ENCODE measurements at regions not wholly inside any gene's neighbourhood (a gene's known extent, or its start where the extent isn't known, plus 50 kb on each side); places are given as distances from the start of the nearest gene placed in this dataset.

GRCh38 chr6:109304284-109305015, 77.8 kb downstream of the CD164 start (continued):
- TF ChIP-seq ZBTB40 (IDR thresholded peaks at IDR 0.05) (peak; percentile 30; the same call in 1 of the 2 replicates), ZBTB40 (CRISPR knock-in tag; IDR thresholded peaks at IDR 0.05) (no peak), MTF1 (CRISPR knock-in tag; IDR thresholded peaks at IDR 0.05; ENCODE audit: borderline replicate concordance) (no peak), DEAF1 (CRISPR knock-in tag; IDR thresholded peaks at IDR 0.05) (peak; percentile 47), TGIF2 (CRISPR knock-in tag; IDR thresholded peaks at IDR 0.05) (no peak), ZNF717 (CRISPR knock-in tag; IDR thresholded peaks at IDR 0.05) (no peak), ZNF124 (CRISPR knock-in tag; IDR thresholded peaks at IDR 0.05) (no peak), KAT2B (IDR thresholded peaks at IDR 0.05; ENCODE audit: low read depth, low read length) (no peak), ZFP30 (CRISPR knock-in tag; IDR thresholded peaks at IDR 0.05; ENCODE audit: borderline replicate concordance) (no peak), HMG20B (CRISPR knock-in tag; IDR thresholded peaks at IDR 0.05) (no peak), NKRF (IDR thresholded peaks at IDR 0.05; ENCODE audit: borderline replicate concordance) (no peak; the same call in 1 of the 2 replicates), ZBTB7A (IDR thresholded peaks at IDR 0.05; ENCODE audit: borderline replicate concordance, control insufficient read depth, low read depth, low read length) (peak; percentile 65; the same call in 1 of the 2 replicates), ARNT (IDR thresholded peaks at IDR 0.05) (peak; percentile 97 to 98), ZNF696 (CRISPR knock-in tag; conservative IDR thresholded peaks at IDR 0.05) (no peak), NR1H2 (CRISPR knock-in tag; IDR thresholded peaks at IDR 0.05) (no peak), ARHGAP35 (IDR thresholded peaks at IDR 0.05; ENCODE audit: partially characterized antibody) (no peak)

Data from K562 (cell line).